IMR-90 (cell line): ENCODE measurements at regions not wholly inside any gene's neighbourhood (a gene's known extent, or its start where the extent isn't known, plus 50 kb on each side); places are given as distances from the start of the nearest gene placed in this dataset.

Source experiments
- ATAC-seq: fragments of 200-7000 bp; cut with Tn5 transposase; 2 replicates; pipeline ENCODE4 v1.9.1; 2020; ENCODE audit warnings: low read depth, mild to moderate bottlenecking, moderate library complexity
- BruUV-seq: library from RNA; stranded (reverse); fragments of 400-500 nt; replicated peaks from 2 replicates; lab custom pipeline; 2021; lab: Mats Ljungman, UMichigan
- CTCF ChIA-PET: fragments of 300-600 bp; formaldehyde crosslinking; extraction: SDS; loops from one replicate; lab custom pipeline; 2021; ENCODE audit warnings: antibody characterized with exemption; lab: Yijun Ruan, JAX
- POLR2A ChIA-PET: fragments of 300-600 bp; sonication (Branson Sonifier 250); formaldehyde crosslinking; loops from one replicate; lab custom pipeline; 2022; ENCODE audit warnings: antibody characterized with exemption; ENCODE audit not compliant: unreplicated experiment; lab: Charles Lee
- DNase-seq: peaks from one replicate; pipeline ENCODE4 v3.0.0; 2013
- H2AFZ ChIP-seq: replicated peaks from 2 replicates; pipeline ENCODE3; 2013; ENCODE audit warnings: low read length, mild to moderate bottlenecking; ENCODE audit not compliant: poor library complexity
- H2AK5ac ChIP-seq: 2 replicates; pipeline ENCODE4 v1.6.1; 2013; ENCODE audit warnings: low read depth, low read length, inconsistent platforms
- H2AK9ac ChIP-seq: replicated peaks from 2 replicates; pipeline ENCODE3; 2013; ENCODE audit warnings: mild to moderate bottlenecking, low read depth, low read length, moderate library complexity; ENCODE audit not compliant: poor library complexity
- H2BK120ac ChIP-seq: 2 replicates; pipeline ENCODE4 v1.6.1; 2013; ENCODE audit warnings: low read depth, low read length, inconsistent platforms
- H2BK15ac ChIP-seq: 3 replicates; pipeline ENCODE4 v1.6.1; 2013; ENCODE audit warnings: low read depth, low read length, inconsistent platforms
- H2BK20ac ChIP-seq: 2 replicates; pipeline ENCODE4 v1.6.1; 2013; ENCODE audit warnings: low read depth, mild to moderate bottlenecking, inconsistent platforms, low read length, moderate library complexity
- H2BK5ac ChIP-seq: 2 replicates; pipeline ENCODE4 v1.6.1; 2013; ENCODE audit warnings: mild to moderate bottlenecking, low read depth, low read length, inconsistent platforms; ENCODE audit not compliant: poor library complexity, severe bottlenecking
- H3K14ac ChIP-seq: replicated peaks from 2 replicates; pipeline ENCODE4 v1.6.1; 2013; ENCODE audit warnings: low read depth, low read length, inconsistent platforms
- H3K18ac ChIP-seq: 2 replicates; pipeline ENCODE4 v1.6.1; 2013; ENCODE audit warnings: low read depth, low read length, control low read depth
- H3K23ac ChIP-seq: 2 replicates; pipeline ENCODE4 v1.6.1; 2013; ENCODE audit warnings: low read depth, low read length, inconsistent platforms
- H3K27ac ChIP-seq: 2 replicates; pipeline ENCODE4 v1.5.1; 2013; ENCODE audit warnings: mild to moderate bottlenecking, control low read depth, low read length; ENCODE audit not compliant: insufficient read depth
- H3K27me3 ChIP-seq: 2 replicates; pipeline ENCODE4 v1.6.1; 2013; ENCODE audit warnings: low read length; ENCODE audit not compliant: control insufficient read depth, insufficient read depth
- H3K36me3 ChIP-seq: 2 replicates; pipeline ENCODE4 v1.6.1; 2013; ENCODE audit warnings: low read length, mixed read lengths; ENCODE audit not compliant: control insufficient read depth, insufficient read depth
- H3K4ac ChIP-seq: 2 replicates; pipeline ENCODE4 v1.6.1; 2013; ENCODE audit warnings: low read depth, low read length, inconsistent platforms
- H3K4me1 ChIP-seq: 2 replicates; pipeline ENCODE4 v1.6.1; 2013; ENCODE audit warnings: low read length, mixed read lengths; ENCODE audit not compliant: control insufficient read depth, insufficient read depth
- H3K4me2 ChIP-seq: 2 replicates; pipeline ENCODE4 v1.6.1; 2013; ENCODE audit warnings: low read depth, mild to moderate bottlenecking, control low read depth, low read length, moderate library complexity
- H3K4me3 ChIP-seq: 2 replicates; pipeline ENCODE4 v1.5.1; 2013; ENCODE audit warnings: low read depth, mild to moderate bottlenecking, control low read depth, low read length, moderate library complexity; ENCODE audit not compliant: insufficient read depth
- H3K56ac ChIP-seq: 2 replicates; pipeline ENCODE4 v1.6.1; 2013; ENCODE audit warnings: low read length, inconsistent platforms; ENCODE audit not compliant: insufficient read depth; ENCODE audit errors: extremely low read depth
- H3K79me1 ChIP-seq, 2 experiments: 2 replicates each; pipeline ENCODE4 v1.6.1; 2013; ENCODE audit warnings: low read length in 2 of 2, inconsistent platforms in 1 of 2, low read depth in 1 of 2
- H3K9ac ChIP-seq: 2 replicates; pipeline ENCODE4 v1.6.1; 2013; ENCODE audit warnings: low read depth, low read length, control low read depth
- H3K9me1 ChIP-seq: 2 replicates; pipeline ENCODE4 v1.6.1; 2013; ENCODE audit warnings: low read length, inconsistent platforms; ENCODE audit not compliant: insufficient read depth
- H3K9me3 ChIP-seq: 2 replicates; pipeline ENCODE4 v1.6.1; 2013; ENCODE audit warnings: low read length; ENCODE audit not compliant: control insufficient read depth, insufficient read depth
- H4K20me1 ChIP-seq: 2 replicates; pipeline ENCODE4 v1.6.1; 2013; ENCODE audit warnings: low read length, inconsistent platforms; ENCODE audit not compliant: insufficient read depth
- H4K5ac ChIP-seq: 2 replicates; pipeline ENCODE4 v1.6.1; 2013; ENCODE audit warnings: mild to moderate bottlenecking, low read depth, low read length, control low read depth
- H4K8ac ChIP-seq, 2 experiments: 2 replicates each; pipeline ENCODE4 v1.6.1; 2013; ENCODE audit warnings: low read depth in 2 of 2, low read length in 2 of 2, control low read depth in 1 of 2, inconsistent platforms in 1 of 2
- H4K91ac ChIP-seq: 2 replicates; pipeline ENCODE4 v1.6.1; 2013; ENCODE audit warnings: low read depth, low read length, inconsistent platforms; ENCODE audit not compliant: insufficient read depth
- CEBPB ChIP-seq: IDR thresholded peaks from 2 replicates; pipeline ENCODE4 v1.6.1; 2012; ENCODE audit warnings: low read depth, low read length, improper control_type of control experiment
- CHD1 ChIP-seq: IDR thresholded peaks from 2 replicates; pipeline ENCODE4 v1.6.1; 2012; ENCODE audit warnings: low read depth, low read length, improper control_type of control experiment
- ELK1 ChIP-seq: fragments of 150-350 bp; IDR thresholded peaks from 2 replicates; pipeline ENCODE4 v1.6.1; 2016; ENCODE audit warnings: low read depth, mild to moderate bottlenecking, low read length, moderate library complexity, borderline replicate concordance
- MAZ ChIP-seq: IDR thresholded peaks from 2 replicates; pipeline ENCODE4 v1.6.1; 2012; ENCODE audit warnings: low read depth, mild to moderate bottlenecking, low read length, improper control_type of control experiment, moderate library complexity, borderline replicate concordance
- NFE2L2 ChIP-seq: fragments of 150-350 bp; IDR thresholded peaks from 2 replicates; pipeline ENCODE4 v1.6.1; 2016; ENCODE audit warnings: low read depth, mild to moderate bottlenecking, low read length
- WGBS, 2 experiments: methylation state at CpG; one replicate each; pipeline versions ENCODE4 v1.1.5 to v1.1.7; 2013; ENCODE audit warnings: missing lambda C conversion rate in 2 of 2; ENCODE audit not compliant: insufficient read length in 1 of 2; ENCODE audit errors: extremely low coverage in 2 of 2; 5-methylcytosine and 5-hydroxymethylcytosine counted together
- dilution Hi-C: fragments of 300-500 bp; cut with HindIII; formaldehyde crosslinking; loops from one replicate; pipeline ENCODE4 v1.14.3; 2018; ENCODE audit warnings: low sequenced_read_pairs; ENCODE audit not compliant: unreplicated experiment
- in situ Hi-C: fragments of 300-500 bp; cut with MboI; formaldehyde crosslinking; loops from 3 replicates; pipeline ENCODE4 v1.14.3; 2019; ENCODE audit warnings: low sequenced_read_pairs, inconsistent platforms, mixed read lengths
- intact Hi-C: fragments of 100-400 bp; cut with micrococcal nuclease; formaldehyde crosslinking; loops from 2 replicates; pipeline ENCODE4 v1.10.0; 2022

- no peak overlapping the region for H3K9ac ChIP-seq
- H3K36me3 ChIP-seq, result no peaks in the 10 kb centered on the region
- 0 out of 2 replicates have a peak, but pooled peaks cover 2% of the 10 kb centered on the region for H3K9me3 ChIP-seq
- no peaks in the 10 kb centered on the region for H3K4me1 ChIP-seq
- no peak overlapping the region for H3K18ac ChIP-seq
- H2AFZ ChIP-seq, result no peak overlapping the region
- WGBS, 2 experiments, result 40% methylated on average over 1 of the region's 11 CpGs; no CpG with 5 or more reads in 1 of the 2 experiments
- no peaks in the 10 kb centered on the region for H4K20me1 ChIP-seq
- ATAC-seq (no peak), DNase-seq (no peak)
- no peak overlapping the region for H2BK120ac ChIP-seq
- H2BK20ac ChIP-seq, result no peak overlapping the region
- in situ Hi-C loops, result no loop called here
- H2BK15ac ChIP-seq, result no peak overlapping the region
- ChIA-PET POLR2A (no interaction called here), CTCF (no interaction called here)
- no peak overlapping the region for H4K8ac ChIP-seq
- no peak overlapping the region for H3K27ac ChIP-seq
- no peak overlapping the region for H3K14ac ChIP-seq
- H3K79me1 ChIP-seq, result no peaks in the 10 kb centered on the region
- H3K23ac ChIP-seq, result no peak overlapping the region
- intact Hi-C loops, result no loop called here
- H3K4me3 ChIP-seq, result no peak overlapping the region
- dilution Hi-C loops, result no loop called here
- no peak overlapping the region for H2BK5ac ChIP-seq
- H3K56ac ChIP-seq, result no peak overlapping the region
- H3K4ac ChIP-seq, result no peak overlapping the region
- TF ChIP-seq NFE2L2 (no peak), CEBPB (no peak), ELK1 (no peak), MAZ (no peak), CHD1 (no peak)
- no peaks in the 10 kb centered on the region for H3K9me1 ChIP-seq
- no peak overlapping the region for H2AK9ac ChIP-seq
- BruUV-seq, result no TSS peak
- H3K27me3 ChIP-seq, result peaks cover 40% of the 10 kb centered on the region
- no peak overlapping the region for H4K5ac ChIP-seq
- H4K91ac ChIP-seq, result no peak overlapping the region
- no peak overlapping the region for H2AK5ac ChIP-seq
- no peak overlapping the region for H3K4me2 ChIP-seq
Measured at GRCh38 chr16:86061318-86061695, 162.3 kb downstream of the IRF8 start.
